ENCODE measurements at regions not wholly inside any gene's neighbourhood (a gene's known extent, or its start where the extent isn't known, plus 50 kb on each side); places are given as distances from the start of the nearest gene placed in this dataset.

DNA sequence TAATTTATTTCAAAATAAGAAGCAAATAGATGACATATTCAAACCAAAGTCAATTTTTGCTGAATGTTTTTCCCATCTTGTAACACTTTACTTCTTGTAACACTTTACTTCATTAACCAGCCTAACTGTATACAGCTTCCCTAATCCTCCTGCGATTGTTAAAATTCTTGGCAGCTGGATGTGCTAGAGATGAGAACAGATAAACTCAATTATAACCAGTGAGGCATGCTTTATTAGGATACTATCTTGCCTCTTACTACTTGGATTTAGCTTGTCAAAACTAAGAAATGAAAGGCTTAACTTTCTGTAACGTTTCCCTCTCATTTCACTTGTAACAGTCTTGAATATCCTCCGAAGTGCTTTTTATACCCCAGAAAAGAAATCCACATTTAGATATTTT, 94.1 kb upstream of the BMP5 start:
- TF ChIP-seq, protein P1, sequence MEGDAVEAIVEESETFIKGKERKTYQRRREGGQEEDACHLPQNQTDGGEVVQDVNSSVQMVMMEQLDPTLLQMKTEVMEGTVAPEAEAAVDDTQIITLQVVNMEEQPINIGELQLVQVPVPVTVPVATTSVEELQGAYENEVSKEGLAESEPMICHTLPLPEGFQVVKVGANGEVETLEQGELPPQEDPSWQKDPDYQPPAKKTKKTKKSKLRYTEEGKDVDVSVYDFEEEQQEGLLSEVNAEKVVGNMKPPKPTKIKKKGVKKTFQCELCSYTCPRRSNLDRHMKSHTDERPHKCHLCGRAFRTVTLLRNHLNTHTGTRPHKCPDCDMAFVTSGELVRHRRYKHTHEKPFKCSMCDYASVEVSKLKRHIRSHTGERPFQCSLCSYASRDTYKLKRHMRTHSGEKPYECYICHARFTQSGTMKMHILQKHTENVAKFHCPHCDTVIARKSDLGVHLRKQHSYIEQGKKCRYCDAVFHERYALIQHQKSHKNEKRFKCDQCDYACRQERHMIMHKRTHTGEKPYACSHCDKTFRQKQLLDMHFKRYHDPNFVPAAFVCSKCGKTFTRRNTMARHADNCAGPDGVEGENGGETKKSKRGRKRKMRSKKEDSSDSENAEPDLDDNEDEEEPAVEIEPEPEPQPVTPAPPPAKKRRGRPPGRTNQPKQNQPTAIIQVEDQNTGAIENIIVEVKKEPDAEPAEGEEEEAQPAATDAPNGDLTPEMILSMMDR (IDR thresholded peaks at IDR 0.05), result no peak
- Histone ChIP-seq H3K9me3 (no peaks in the 10 kb centered on the region), H3K27ac (no peak overlapping the region), H3K27me3 (no peaks in the 10 kb centered on the region), H3K36me3 (no peaks in the 10 kb centered on the region), H3K4me3 (no peak overlapping the region), H3K4me1 (no peaks in the 10 kb centered on the region)
- DNase-seq, result no peak

DNA sequence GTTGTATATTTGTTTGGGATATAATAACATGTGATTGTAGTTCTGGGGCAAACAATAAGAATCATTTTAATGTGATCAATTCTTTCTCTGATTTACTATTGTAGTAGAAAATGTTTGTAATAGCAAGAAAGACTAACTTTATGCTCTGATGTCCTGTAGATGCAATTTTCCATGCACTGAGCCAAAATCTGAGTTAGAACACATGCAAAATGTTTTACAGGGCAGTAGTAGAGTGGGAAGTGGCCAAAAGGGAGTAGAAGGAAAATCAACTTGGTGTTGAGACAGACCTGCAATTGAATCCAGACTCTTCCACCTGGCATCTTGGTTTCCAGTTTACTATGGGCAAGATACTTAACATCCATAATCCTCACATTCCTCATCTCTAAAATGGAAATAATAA, 93.5 kb upstream of the BMP5 start:
- Histone ChIP-seq H3K4me1 (no peaks in the 10 kb centered on the region), H3K4me3 (no peak overlapping the region), H3K9me3 (no peaks in the 10 kb centered on the region), H3K36me3 (no peaks in the 10 kb centered on the region), H3K27ac (no peak overlapping the region), H3K27me3 (no peaks in the 10 kb centered on the region)
- no peak for DNase-seq
- no peak for TF ChIP-seq POLR2A (IDR thresholded peaks at IDR 0.05)
- TF ChIP-seq, protein P1 (IDR thresholded peaks at IDR 0.05), result no peak

DNA sequence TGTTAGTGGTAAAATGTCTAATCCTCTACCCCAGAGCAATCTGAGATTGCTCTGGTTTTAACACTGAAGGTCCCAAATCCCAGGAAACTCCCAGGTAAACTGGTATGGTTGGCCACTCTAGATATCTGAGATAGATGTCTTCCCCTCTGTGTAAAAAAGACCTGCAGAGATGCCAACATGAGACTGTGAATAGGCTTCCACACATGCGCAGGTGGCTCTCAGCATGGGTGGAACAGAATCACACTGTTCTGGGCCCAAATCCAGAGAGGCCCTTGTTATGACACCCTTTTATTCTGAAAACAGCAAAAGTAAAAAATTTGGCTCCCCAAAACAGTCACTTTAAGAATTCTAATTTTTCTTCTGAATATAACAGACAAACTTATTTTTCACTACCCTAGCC, 88.7 kb upstream of the BMP5 start:
- TF ChIP-seq POLR2A (IDR thresholded peaks at IDR 0.05), result no peak
- TF ChIP-seq, protein P1 (IDR thresholded peaks at IDR 0.05), result no peak
- Histone ChIP-seq H3K4me1 (no peaks in the 10 kb centered on the region), H3K36me3 (no peaks in the 10 kb centered on the region), H3K27ac (no peak overlapping the region), H3K27me3 (no peaks in the 10 kb centered on the region), H3K9me3 (no peaks in the 10 kb centered on the region), H3K4me3 (no peak overlapping the region)
- no peak for DNase-seq

DNA sequence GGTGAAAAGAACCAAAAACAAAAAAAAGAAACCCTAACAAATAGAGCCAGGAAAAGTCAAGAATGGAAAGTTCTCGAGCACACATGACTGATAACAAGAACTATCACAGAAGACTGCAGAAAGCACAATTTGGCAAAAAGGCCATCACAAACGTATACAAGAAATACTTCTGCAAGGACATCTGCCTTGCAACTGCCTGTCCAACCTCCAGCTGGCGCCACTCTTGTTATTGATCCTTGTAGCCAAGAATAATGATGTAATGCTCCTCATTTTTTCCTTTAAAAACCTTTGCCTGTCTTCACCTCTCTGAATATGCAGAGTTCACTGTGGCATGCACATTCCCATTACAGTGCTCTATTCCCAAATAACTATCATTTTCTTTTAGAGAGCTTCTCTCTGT, 87.9 kb upstream of the BMP5 start:
- Histone ChIP-seq H3K4me3 (no peak overlapping the region), H3K9me3 (no peaks in the 10 kb centered on the region), H3K36me3 (no peaks in the 10 kb centered on the region), H3K27me3 (no peaks in the 10 kb centered on the region), H3K4me1 (no peaks in the 10 kb centered on the region), H3K27ac (no peak overlapping the region)
- TF ChIP-seq POLR2A (IDR thresholded peaks at IDR 0.05), result no peak
- TF ChIP-seq, protein P1 (IDR thresholded peaks at IDR 0.05), result no peak
- DNase-seq, result no peak

DNA sequence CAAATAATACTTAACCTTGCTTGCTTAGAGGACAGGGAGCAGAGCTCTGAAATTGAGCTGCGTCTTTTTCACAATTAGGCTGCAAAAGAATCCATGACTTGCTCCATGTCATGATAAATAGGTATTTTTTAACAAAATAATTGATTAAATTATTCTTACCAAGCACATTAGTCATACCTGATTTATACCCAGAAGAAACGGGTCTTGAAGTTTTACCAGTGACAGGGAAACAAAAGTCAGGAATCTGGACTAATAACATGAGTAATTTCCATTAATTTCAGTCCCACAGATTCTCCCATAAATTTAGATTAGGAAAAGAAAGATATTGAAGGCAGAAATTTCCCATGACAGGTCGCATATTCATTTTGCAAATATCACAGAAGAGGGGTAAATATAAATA, 85.0 kb upstream of the BMP5 start:
- DNase-seq, result no peak
- Histone ChIP-seq H3K9me3 (no peaks in the 10 kb centered on the region), H3K4me1 (no peaks in the 10 kb centered on the region), H3K27ac (no peak overlapping the region), H3K4me3 (no peak overlapping the region), H3K27me3 (no peaks in the 10 kb centered on the region), H3K36me3 (no peaks in the 10 kb centered on the region)
- no peak for TF ChIP-seq POLR2A (IDR thresholded peaks at IDR 0.05)
- TF ChIP-seq, protein P1 (IDR thresholded peaks at IDR 0.05), result no peak

DNA sequence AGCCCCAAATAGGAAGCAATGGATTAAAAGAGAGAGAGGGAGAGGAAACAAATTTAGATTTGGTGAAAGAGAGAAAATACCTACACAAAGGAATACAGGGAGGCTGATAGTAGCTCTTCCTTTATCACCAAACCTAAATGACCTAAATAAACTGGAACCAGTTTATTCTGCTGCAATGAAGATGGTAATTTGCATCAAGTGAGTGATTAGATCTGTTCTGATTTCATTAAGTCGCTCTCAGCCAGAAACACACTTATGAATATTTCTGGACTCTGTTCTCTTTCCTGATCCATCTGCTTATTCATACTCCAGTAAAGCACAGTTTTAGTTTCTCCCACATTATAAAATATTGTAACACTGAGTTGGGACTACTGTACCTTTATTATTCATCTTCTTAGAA, 83.4 kb upstream of the BMP5 start:
- Histone ChIP-seq H3K9me3 (no peaks in the 10 kb centered on the region), H3K27ac (no peak overlapping the region), H3K36me3 (no peaks in the 10 kb centered on the region), H3K4me1 (no peaks in the 10 kb centered on the region), H3K4me3 (no peak overlapping the region), H3K27me3 (no peaks in the 10 kb centered on the region)
- DNase-seq, result no peak
- no peak for TF ChIP-seq POLR2A (IDR thresholded peaks at IDR 0.05)
- TF ChIP-seq, protein P1 (IDR thresholded peaks at IDR 0.05), result no peak

Measured in Peyer's patch (tissue), 4 donors.